SK-N-SH treated with all-trans-retinoic acid at 6 μM for 48 hours (cell line): ENCODE measurements at regions not wholly inside any gene's neighbourhood (a gene's known extent, or its start where the extent isn't known, plus 50 kb on each side); places are given as distances from the start of the nearest gene placed in this dataset.
"Not testable (repeated sequence)": the region's sequence is repeated elsewhere in the genome, so short reads cannot be mapped to it uniquely, and the experiment has no call there.

Source experiments
- ATAC-seq: fragments of 200-7000 bp; cut with Tn5 transposase; 3 replicates; pipeline ENCODE4 v1.9.1; 2020; ENCODE audit warnings: mild to moderate bottlenecking, moderate library complexity
- ARNTL ChIP-seq: fragments of 450-650 bp; formaldehyde crosslinking; IDR thresholded peaks from 2 replicates; pipeline ENCODE4 v1.5.0; 2020; ENCODE audit warnings: low read depth, mild to moderate bottlenecking, moderate library complexity, borderline replicate concordance
- BACH2 ChIP-seq: fragments of 250-450 bp; sonication (Bioruptor Pico); IDR thresholded peaks from 2 replicates; pipeline ENCODE4 v1.9.0; 2021; ENCODE audit warnings: mild to moderate bottlenecking, borderline replicate concordance
- GLIS3 ChIP-seq: fragments of 250-450 bp; sonication (Bioruptor Pico); IDR thresholded peaks from 2 replicates; pipeline ENCODE4 v1.5.0; 2020; ENCODE audit warnings: mild to moderate bottlenecking, moderate library complexity
- ISL1 ChIP-seq: fragments of 250-450 bp; sonication (Bioruptor Pico); IDR thresholded peaks from 2 replicates; pipeline ENCODE4 v2.1.2; 2022; ENCODE audit warnings: mild to moderate bottlenecking, moderate library complexity
- OSR1 ChIP-seq: fragments of 250-450 bp; sonication (Bioruptor Pico); IDR thresholded peaks from 2 replicates; pipeline ENCODE4 v1.8.0; 2022; ENCODE audit warnings: moderate library complexity, mild to moderate bottlenecking, inconsistent platforms
- PPARA ChIP-seq: fragments of 250-450 bp; sonication (Bioruptor Pico); IDR thresholded peaks from 2 replicates; pipeline ENCODE4 v1.5.0; 2020; ENCODE audit warnings: mild to moderate bottlenecking, borderline replicate concordance
- RARB ChIP-seq: fragments of 250-450 bp; sonication (Bioruptor Pico); IDR thresholded peaks from 2 replicates; pipeline ENCODE4 v1.8.0; 2021; ENCODE audit warnings: mild to moderate bottlenecking, moderate library complexity
- SNAI2 ChIP-seq: fragments of 250-450 bp; sonication (Bioruptor Pico); IDR thresholded peaks from 2 replicates; pipeline ENCODE4 v1.5.0; 2020; ENCODE audit warnings: mild to moderate bottlenecking, moderate library complexity
- TCF4 ChIP-seq: fragments of 250-450 bp; sonication (Bioruptor Pico); IDR thresholded peaks from 2 replicates; pipeline ENCODE4 v1.8.0; 2021; ENCODE audit warnings: mild to moderate bottlenecking, moderate library complexity, borderline replicate concordance
- TOX ChIP-seq: fragments of 250-450 bp; sonication (Bioruptor Pico); IDR thresholded peaks from 2 replicates; pipeline ENCODE4 v1.8.0; 2021; ENCODE audit warnings: mild to moderate bottlenecking, moderate library complexity, borderline replicate concordance
- ZC3H10 ChIP-seq: fragments of 250-450 bp; sonication (Bioruptor Pico); IDR thresholded peaks from 2 replicates; pipeline ENCODE4 v1.5.1; 2021; ENCODE audit warnings: mild to moderate bottlenecking, moderate library complexity
- ZFP3 ChIP-seq: fragments of 250-450 bp; sonication (Bioruptor Pico); IDR thresholded peaks from 2 replicates; pipeline ENCODE4 v1.5.0; 2020; ENCODE audit warnings: mild to moderate bottlenecking, moderate library complexity
- ZFP30 ChIP-seq: fragments of 450-650 bp; formaldehyde crosslinking; IDR thresholded peaks from 2 replicates; pipeline ENCODE4 v1.5.0; 2022; ENCODE audit warnings: mild to moderate bottlenecking, moderate library complexity
- ZNF565 ChIP-seq: fragments of 450-650 bp; formaldehyde crosslinking; conservative IDR thresholded peaks from 2 replicates; pipeline ENCODE4 v1.5.0; 2020; ENCODE audit warnings: low read depth, mild to moderate bottlenecking, moderate library complexity
- ZNF70 ChIP-seq: fragments of 450-650 bp; formaldehyde crosslinking; IDR thresholded peaks from 2 replicates; pipeline ENCODE4 v1.5.0; 2020; ENCODE audit warnings: mild to moderate bottlenecking, moderate library complexity
- TF ChIP-seq, protein P1 (sequence below): fragments of 250-450 bp; sonication (Bioruptor Pico); IDR thresholded peaks from 2 replicates; pipeline ENCODE4 v1.8.0; 2021; ENCODE audit warnings: low read depth, mild to moderate bottlenecking, moderate library complexity, borderline replicate concordance
- TF ChIP-seq, protein P2 (sequence below): fragments of 250-450 bp; sonication (Bioruptor Pico); IDR thresholded peaks from 2 replicates; pipeline ENCODE4 v1.5.1; 2021; ENCODE audit warnings: mild to moderate bottlenecking, moderate library complexity
- TF ChIP-seq, protein P3 (sequence below): fragments of 250-450 bp; sonication (Bioruptor Pico); IDR thresholded peaks from 2 replicates; pipeline ENCODE4 v1.5.1; 2020; ENCODE audit warnings: low read depth, mild to moderate bottlenecking, moderate library complexity

DNA sequence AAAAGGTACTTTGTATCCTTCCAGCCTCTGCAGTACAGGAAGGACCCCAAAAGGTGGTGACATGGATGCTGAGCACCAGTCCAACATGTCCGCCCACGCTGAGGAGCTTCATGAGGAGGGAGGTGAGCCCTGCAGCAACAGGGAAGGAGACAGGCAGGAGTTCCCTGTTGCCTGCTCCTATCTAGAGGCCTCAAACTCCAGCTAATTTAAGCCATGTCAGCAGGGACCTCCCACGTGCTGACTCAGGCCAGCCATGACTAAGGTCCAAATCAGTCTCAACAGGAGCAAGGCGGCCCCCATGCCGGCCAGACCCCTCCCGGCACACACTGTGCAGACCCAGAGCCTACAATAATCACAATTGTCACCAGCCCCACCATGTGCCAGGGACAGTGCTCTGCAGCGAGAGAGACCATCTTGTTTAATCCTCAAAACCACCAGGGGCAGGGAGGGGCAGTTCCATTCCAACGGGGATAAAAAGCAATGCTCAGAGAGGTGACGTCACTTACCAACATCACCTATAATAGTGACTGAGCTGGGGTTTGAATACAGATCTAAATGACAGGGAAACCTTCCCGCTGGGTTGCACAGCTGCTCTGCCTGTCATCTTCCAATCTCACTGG is 54.5 kb upstream of the GATA2 start:
- no peak for TF ChIP-seq PPARA
- no peak for TF ChIP-seq ZFP30
- TF ChIP-seq, protein P1, sequence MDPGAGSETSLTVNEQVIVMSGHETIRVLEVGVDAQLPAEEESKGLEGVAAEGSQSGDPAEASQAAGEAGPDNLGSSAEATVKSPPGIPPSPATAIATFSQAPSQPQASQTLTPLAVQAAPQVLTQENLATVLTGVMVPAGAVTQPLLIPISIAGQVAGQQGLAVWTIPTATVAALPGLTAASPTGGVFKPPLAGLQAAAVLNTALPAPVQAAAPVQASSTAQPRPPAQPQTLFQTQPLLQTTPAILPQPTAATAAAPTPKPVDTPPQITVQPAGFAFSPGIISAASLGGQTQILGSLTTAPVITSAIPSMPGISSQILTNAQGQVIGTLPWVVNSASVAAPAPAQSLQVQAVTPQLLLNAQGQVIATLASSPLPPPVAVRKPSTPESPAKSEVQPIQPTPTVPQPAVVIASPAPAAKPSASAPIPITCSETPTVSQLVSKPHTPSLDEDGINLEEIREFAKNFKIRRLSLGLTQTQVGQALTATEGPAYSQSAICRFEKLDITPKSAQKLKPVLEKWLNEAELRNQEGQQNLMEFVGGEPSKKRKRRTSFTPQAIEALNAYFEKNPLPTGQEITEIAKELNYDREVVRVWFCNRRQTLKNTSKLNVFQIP (CRISPR knock-in tag), result no peak
- no peak for TF ChIP-seq BACH2 (CRISPR knock-in tag)
- no peak for TF ChIP-seq ARNTL
- TF ChIP-seq OSR1, result no peak
- no peak for TF ChIP-seq TCF4
- TF ChIP-seq TOX (CRISPR knock-in tag), result no peak
- no peak for TF ChIP-seq ZNF565 (CRISPR knock-in tag)
- TF ChIP-seq, all 23 proteins: peak for 0
- no peak for ATAC-seq

DNA sequence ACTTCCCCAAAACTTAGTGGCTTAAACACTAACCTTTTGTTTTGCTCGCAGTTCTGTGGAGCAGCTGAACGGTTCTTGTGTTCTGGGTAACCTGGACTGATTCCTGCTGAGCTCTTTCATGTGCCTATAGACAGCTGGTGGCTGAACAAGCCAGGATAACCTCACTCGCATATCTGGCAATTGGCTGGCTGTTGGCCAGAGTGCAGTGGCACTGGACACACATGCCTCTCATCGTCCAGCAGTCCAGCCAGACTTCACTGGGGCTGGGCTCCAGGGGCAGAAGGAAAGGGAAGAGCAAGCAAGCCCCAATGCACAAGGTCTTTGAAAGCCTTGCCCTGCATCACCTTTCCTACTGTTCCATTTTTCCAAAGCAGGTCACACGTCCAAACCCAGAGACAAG is 53.6 kb upstream of the GATA2 start:
- TF ChIP-seq RARB (CRISPR knock-in tag), result no peak
- TF ChIP-seq ZNF70, result no peak
- TF ChIP-seq ZNF565 (CRISPR knock-in tag), result no peak
- TF ChIP-seq ZC3H10, result no peak
- TF ChIP-seq, protein P2, sequence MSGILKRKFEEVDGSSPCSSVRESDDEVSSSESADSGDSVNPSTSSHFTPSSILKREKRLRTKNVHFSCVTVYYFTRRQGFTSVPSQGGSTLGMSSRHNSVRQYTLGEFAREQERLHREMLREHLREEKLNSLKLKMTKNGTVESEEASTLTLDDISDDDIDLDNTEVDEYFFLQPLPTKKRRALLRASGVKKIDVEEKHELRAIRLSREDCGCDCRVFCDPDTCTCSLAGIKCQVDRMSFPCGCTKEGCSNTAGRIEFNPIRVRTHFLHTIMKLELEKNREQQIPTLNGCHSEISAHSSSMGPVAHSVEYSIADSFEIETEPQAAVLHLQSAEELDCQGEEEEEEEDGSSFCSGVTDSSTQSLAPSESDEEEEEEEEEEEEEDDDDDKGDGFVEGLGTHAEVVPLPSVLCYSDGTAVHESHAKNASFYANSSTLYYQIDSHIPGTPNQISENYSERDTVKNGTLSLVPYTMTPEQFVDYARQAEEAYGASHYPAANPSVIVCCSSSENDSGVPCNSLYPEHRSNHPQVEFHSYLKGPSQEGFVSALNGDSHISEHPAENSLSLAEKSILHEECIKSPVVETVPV (CRISPR knock-in tag), result no peak
- no peak for ATAC-seq

DNA sequence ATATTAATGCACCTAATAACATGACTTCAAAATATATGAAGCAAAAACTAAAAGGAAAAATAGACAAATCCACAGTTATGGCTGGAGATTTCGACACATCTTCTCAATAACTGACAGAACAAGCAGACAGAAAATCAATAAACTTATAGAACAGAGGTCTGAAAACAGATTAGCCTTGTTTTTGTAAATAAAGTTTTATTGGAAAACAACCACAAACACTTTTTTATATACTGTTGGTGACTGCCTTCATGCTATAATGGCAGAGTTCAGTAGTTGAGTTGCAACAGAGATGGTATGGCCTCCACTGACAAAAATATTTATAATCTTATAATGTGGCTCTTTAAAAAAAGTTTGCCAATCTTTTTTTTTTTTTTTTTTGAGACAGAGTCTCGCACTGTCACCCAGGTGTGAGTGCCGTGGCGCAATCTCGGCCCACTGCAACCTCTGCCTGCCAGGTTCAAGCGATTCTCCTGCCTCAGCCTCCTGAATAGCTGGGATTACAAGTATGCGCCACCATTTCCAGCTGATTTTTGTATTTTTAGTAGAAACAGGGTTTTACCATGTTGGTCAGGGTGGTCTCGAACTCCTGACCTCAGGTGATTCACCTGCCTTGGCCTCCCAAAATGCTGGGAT is 52.2 kb upstream of the GATA2 start:
- ATAC-seq, result no peak

DNA sequence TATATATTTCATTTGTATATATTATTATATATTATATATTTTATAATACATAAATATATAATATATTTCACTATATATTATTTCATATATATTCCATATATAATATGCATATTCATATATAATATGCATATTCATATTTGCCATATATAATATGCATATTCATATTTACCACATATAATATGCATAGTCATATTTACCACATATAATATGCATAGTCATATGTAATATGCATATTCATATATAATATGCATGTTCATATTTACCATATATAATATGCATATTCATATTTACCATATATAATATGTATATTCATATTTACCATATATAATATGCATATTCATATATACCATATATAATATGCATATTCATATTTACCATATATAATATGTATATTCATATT is 51.2 kb upstream of the GATA2 start:
- TF ChIP-seq GLIS3 (CRISPR knock-in tag), result no peak
- TF ChIP-seq BACH2 (CRISPR knock-in tag), result no peak
- TF ChIP-seq ZNF565 (CRISPR knock-in tag), result no peak
- no peak for TF ChIP-seq ZC3H10
- no peak for TF ChIP-seq ZFP30
- TF ChIP-seq ARNTL, result no peak
- TF ChIP-seq, protein P2 (CRISPR knock-in tag), result no peak
- TF ChIP-seq ZFP3 (CRISPR knock-in tag), result no peak
- TF ChIP-seq ISL1, result no peak
- TF ChIP-seq OSR1, result no peak
- TF ChIP-seq, protein P3, sequence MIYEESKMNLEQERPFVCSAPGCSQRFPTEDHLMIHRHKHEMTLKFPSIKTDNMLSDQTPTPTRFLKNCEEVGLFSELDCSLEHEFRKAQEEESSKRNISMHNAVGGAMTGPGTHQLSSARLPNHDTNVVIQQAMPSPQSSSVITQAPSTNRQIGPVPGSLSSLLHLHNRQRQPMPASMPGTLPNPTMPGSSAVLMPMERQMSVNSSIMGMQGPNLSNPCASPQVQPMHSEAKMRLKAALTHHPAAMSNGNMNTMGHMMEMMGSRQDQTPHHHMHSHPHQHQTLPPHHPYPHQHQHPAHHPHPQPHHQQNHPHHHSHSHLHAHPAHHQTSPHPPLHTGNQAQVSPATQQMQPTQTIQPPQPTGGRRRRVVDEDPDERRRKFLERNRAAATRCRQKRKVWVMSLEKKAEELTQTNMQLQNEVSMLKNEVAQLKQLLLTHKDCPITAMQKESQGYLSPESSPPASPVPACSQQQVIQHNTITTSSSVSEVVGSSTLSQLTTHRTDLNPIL, result no peak
- TF ChIP-seq SNAI2 (CRISPR knock-in tag), result no peak
- TF ChIP-seq TCF4, result no peak
- no peak for TF ChIP-seq RARB (CRISPR knock-in tag)
- TF ChIP-seq, all 23 proteins: peak for 0
- no peak for ATAC-seq

More for the DNA sequence above, 52.2 kb upstream of the GATA2 start:
- TF ChIP-seq TCF4, result no peak
- TF ChIP-seq, protein P3, result no peak

DNA sequence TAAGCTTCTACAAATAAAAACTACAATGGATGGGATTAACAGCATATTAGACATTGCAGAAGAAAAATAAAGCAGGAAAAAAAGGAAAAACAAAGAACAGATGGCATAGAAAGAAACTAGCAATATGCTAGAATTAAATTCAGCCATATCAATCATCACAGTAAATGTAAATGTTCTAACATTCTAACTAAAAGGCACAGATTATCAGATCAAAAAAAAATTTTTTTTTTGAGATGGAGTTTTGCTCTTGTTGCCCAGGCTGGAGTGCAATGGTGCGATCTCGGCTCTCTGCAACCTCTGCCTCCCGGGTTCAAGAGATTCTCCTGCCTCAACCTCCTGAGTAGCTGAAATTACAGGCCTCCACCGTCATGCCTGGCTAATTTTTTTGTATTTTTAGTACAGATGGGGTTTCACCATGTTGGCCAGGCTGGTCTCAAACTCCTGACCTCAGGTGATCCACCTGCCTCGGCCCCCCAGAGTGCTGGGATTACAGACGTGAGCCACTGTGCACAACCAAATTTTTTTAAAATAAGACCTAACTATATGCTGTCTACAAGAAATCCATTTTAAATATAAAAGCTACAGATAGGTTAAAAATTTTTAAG is 50.7 kb upstream of the GATA2 start:
- not testable (repeated sequence) for ATAC-seq
